ENCODE measurements at regions not wholly inside any gene's neighbourhood (a gene's known extent, or its start where the extent isn't known, plus 50 kb on each side); places are given as distances from the start of the nearest gene placed in this dataset.
"Not testable (repeated sequence)": the region's sequence is repeated elsewhere in the genome, so short reads cannot be mapped to it uniquely, and the experiment has no call there.

DNA sequence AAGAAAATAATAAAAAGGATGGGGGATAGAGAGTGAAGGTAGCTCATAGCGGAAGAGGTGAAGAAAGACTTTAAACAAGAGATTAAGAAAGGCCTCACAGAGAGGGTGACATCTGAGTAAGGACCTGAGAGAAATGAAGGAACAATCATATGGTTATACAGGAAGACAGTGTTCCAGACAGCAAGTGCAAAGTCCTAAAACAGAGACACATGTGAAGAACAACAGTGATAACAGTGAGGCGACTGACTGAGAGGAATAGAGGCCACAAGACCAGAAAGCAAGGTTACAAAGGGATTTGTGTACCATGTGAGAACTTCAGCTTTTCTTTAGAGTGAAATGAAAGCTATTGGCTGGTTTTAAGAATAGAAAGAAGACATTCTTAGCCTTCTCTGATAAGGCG lies 141.6 kb upstream of the PALMD start:
- no peak overlapping the region for H3K27ac ChIP-seq
- ChIA-PET CTCF (no interaction called here), POLR2A (ENCODE audit: low non-redundant PET) (no interaction called here)
- DNase-seq (ENCODE audit: low spot score), result no peak
- TF ChIP-seq, protein P1, sequence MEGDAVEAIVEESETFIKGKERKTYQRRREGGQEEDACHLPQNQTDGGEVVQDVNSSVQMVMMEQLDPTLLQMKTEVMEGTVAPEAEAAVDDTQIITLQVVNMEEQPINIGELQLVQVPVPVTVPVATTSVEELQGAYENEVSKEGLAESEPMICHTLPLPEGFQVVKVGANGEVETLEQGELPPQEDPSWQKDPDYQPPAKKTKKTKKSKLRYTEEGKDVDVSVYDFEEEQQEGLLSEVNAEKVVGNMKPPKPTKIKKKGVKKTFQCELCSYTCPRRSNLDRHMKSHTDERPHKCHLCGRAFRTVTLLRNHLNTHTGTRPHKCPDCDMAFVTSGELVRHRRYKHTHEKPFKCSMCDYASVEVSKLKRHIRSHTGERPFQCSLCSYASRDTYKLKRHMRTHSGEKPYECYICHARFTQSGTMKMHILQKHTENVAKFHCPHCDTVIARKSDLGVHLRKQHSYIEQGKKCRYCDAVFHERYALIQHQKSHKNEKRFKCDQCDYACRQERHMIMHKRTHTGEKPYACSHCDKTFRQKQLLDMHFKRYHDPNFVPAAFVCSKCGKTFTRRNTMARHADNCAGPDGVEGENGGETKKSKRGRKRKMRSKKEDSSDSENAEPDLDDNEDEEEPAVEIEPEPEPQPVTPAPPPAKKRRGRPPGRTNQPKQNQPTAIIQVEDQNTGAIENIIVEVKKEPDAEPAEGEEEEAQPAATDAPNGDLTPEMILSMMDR (conservative IDR thresholded peaks at IDR 0.05; ENCODE audit: low read depth), result no peak

DNA sequence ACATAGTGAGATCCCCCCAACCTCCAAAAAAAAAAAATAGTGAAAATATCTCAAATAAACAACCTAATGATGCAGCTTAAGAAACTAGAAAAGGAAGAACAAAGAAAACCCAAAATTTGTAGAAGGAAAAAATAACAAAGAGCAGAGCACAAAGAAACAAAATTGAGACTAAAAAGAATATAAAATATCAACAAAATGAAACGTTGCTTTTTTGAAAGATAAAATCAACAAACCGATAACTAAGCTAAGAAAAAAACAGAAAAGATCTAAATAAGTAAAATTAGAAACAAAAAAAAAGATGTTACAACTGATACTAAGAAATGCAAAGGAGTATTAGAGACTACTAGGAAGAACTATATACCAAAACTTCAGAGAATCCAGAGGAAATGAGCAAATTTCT lies 139.3 kb upstream of the PALMD start:
- CTCF ChIA-PET, result no interaction called here
- no peak for DNase-seq (ENCODE audit: low spot score)
- no peak overlapping the region for H3K27ac ChIP-seq
- POLR2A ChIA-PET (ENCODE audit: low non-redundant PET), result no interaction called here
- TF ChIP-seq, protein P1 (conservative IDR thresholded peaks at IDR 0.05; ENCODE audit: low read depth), result no peak

DNA sequence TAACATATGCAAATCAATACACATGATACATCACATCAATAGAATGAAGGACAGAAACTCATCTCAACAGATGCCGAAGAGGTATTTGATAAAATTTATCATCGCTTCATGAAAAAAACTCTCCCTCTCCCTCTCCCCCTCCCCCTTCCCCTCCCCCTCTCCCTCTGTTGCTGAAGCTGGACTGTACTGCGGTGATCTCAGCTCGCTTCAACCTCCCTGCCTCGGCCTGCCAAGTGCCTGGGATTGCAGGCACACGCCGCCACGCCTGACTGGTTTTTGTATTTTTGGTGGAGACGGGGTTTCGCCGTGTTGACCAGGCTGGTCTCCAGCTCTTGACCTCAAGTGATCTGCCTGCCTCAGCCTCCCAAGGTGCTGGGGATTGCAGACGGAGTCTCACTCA lies 138.5 kb upstream of the PALMD start:
- H3K27ac ChIP-seq; POLR2A ChIA-PET (ENCODE audit: low non-redundant PET); CTCF ChIA-PET; DNase-seq (ENCODE audit: low spot score): not testable (repeated sequence)

DNA sequence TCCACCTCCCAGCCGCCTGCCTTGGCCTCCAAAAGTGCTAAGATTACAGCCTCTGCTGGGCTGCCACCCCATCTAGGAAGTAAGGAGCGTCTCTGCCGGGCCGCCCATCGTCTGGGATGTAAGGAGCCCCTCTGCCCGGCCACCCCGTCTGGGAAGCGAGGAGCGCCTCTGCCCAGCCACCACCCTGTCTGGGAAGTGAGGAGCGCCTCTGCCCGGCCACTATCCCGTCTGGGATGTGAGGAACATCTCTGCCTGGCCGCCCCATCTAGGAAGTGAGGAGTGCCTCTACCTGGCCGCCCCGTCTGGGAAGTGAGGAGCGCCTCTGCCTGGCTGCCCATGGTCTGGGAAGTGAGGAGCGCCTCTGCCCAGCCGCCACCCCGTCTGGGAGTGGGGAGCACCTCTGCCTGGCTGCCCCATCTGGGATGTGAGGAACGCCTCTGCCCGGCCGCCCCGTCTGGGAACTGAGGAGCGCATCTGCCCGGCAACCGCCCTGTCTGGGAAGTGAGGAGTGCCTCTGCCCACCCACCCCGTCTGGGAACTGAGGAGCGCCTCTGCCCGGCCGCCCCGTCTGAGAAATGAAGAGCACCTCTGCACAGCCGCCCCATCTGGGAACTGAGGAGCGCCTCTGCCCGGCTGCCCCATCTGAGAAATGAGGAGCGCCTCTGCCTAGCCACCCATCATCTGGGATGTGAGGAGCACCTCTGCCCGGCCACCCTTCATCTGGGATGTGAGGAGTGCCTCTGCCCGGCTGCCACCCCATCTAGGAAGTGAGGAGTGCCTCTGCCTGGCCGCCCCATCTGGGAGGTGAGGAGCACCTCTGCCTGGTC lies 137.8 kb upstream of the PALMD start:
- no peak overlapping the region for H3K27ac ChIP-seq
- TF ChIP-seq, protein P1 (conservative IDR thresholded peaks at IDR 0.05; ENCODE audit: low read depth), result no peak
- ChIA-PET CTCF (no interaction called here), POLR2A (ENCODE audit: low non-redundant PET) (no interaction called here)
- no peak for DNase-seq (ENCODE audit: low spot score)

DNA sequence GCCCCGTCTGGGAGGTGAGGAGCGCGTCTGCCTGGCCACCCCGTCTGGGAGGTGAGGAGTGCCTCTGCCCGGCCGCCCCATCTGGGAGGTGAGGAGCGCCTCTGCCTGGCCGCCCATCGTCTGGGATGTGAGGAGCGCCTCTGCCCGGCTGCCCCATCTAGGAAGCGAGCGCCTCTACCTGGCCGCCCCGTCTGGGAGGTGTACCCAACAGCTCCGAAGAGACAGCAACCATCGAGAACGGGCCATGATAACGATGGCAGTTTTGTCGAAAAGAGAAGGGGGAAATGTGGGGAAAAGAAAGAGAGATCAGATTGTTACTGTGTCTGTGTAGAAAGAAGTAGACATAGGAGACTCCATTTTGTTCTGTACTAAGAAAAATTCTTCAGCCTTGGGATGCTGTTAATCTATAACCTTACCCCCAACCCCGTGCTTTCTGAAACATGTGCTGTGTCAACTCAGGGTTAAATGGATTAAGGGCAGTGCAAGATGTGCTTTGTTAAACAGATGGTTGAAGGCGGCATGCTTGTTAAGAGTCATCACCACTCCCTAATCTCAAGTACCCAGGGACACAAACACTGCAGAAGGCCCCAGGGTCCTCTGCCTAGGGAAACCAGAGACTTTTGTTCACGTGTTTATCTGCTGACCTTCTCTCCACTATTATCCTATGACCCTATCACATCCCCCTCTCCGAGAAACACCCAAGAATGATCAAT lies 137.0 kb upstream of the PALMD start:
- CTCF ChIA-PET; DNase-seq (ENCODE audit: low spot score); H3K27ac ChIP-seq; POLR2A ChIA-PET (ENCODE audit: low non-redundant PET): not testable (repeated sequence)

DNA sequence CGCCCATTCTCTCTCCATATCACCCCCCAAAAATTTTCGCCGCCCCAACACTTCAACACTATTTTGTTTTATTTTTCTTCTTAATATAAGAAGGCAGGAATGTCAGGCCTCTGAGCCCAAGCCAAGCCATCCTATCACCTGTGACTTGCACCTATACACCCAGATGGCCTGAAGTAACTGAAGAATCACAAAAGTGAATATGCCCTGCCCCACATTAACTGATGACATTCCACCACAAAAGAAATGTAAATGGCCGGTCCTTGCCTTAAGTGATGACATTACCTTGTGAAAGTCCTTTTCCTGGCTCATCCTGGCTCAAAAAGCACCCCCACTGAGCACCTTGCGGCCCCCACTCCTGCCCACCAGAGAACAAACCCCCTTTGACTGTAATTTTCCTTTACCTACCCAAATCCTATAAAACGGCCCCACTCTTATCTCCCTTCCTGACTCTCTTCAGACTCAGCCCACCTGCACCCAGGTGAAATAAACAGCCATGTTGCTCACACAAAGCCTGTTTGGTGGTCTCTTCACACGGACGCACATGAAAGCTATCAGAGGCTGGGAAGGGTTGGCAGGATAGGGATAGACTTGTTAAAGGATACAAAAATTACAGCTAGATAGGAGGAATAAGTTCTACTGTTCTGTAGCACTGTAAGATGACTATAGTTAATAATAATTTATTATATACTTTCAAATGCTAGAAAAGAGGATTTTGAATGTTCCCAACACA lies 130.9 kb upstream of the PALMD start:
- DNase-seq (ENCODE audit: low spot score); H3K27ac ChIP-seq; POLR2A ChIA-PET (ENCODE audit: low non-redundant PET); CTCF ChIA-PET: not testable (repeated sequence)

DNA sequence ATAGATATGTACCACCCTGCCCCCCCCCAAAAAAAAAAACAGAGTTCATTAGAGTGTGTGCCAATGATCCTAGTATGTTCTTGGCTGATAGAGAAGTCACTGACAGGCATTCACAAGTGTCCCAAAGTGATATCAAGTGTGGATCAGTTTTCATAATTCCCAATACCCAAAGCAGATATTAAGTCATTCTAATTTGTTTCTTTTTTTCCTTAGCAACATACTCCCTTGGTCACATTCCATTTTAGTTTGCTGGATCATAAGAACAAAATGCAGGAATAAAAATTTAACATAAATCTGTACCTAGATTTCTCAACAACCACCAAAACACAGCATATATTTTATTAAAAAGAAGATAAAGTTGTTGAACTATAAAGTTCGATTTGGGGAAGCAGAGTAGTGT lies 129.8 kb upstream of the PALMD start:
- TF ChIP-seq, protein P1 (conservative IDR thresholded peaks at IDR 0.05; ENCODE audit: low read depth), result no peak
- no peak overlapping the region for H3K27ac ChIP-seq
- ChIA-PET CTCF (no interaction called here), POLR2A (ENCODE audit: low non-redundant PET) (no interaction called here)
- no peak for DNase-seq (ENCODE audit: low spot score)

DNA sequence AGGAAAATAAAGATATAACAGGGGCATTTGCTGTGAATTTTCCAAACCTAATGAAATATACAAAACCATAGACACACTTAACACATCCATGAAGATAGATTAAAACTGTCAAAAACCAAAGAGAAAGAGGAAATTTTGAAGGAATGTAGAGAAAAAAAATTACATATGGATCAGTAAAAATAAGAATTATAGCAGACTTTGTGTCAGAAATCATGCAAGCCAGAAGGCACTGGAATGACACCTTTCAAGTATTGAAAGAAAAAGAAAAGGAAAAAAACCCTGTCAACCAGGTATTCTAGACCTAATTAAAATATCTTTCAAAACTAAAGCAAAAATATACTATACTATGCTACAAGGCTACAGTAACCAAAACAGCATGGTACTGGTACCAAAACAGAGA lies 125.8 kb upstream of the PALMD start:
- POLR2A ChIA-PET (ENCODE audit: low non-redundant PET), result no interaction called here
- CTCF ChIA-PET, result no interaction called here
- TF ChIP-seq, protein P1 (conservative IDR thresholded peaks at IDR 0.05; ENCODE audit: low read depth), result no peak
- DNase-seq (ENCODE audit: low spot score), result no peak
- no peak overlapping the region for H3K27ac ChIP-seq
